H1 (cell line): ENCODE measurements at regions not wholly inside any gene's neighbourhood (a gene's known extent, or its start where the extent isn't known, plus 50 kb on each side); places are given as distances from the start of the nearest gene placed in this dataset.

Experiments used
- ASH2L ChIP-seq: fragments of 200-600, 300-600 bp; sonication (generic); IDR thresholded peaks from one replicate; pipeline ENCODE4 v1.7.1; 2017; ENCODE audit warnings: low read length
- CBX5 ChIP-seq: fragments of 300-800, 300-1000 bp; sonication (generic); IDR thresholded peaks from 2 replicates; pipeline ENCODE4 v1.7.1; 2016; ENCODE audit warnings: antibody characterized with exemption, low read length, low read depth
- CBX8 ChIP-seq: fragments of 300-800, 300-1000 bp; sonication (generic); IDR thresholded peaks from 2 replicates; pipeline ENCODE4 v1.7.1; 2016; ENCODE audit warnings: low read depth, low read length, borderline replicate concordance
- CHD2 ChIP-seq: IDR thresholded peaks from 2 replicates; pipeline ENCODE4 v1.6.1; 2012; ENCODE audit warnings: low read length, improper control_type of control experiment
- E2F6 ChIP-seq: IDR thresholded peaks from 2 replicates; pipeline ENCODE4 v1.6.1; 2012; ENCODE audit warnings: inconsistent platforms
- EZH2 ChIP-seq: fragments of 200-600 bp; sonication (generic); IDR thresholded peaks from 2 replicates; pipeline ENCODE4 v1.7.1; 2012; ENCODE audit warnings: low read depth, mild to moderate bottlenecking, moderate library complexity, low read length, inconsistent platforms; ENCODE audit not compliant: severe bottlenecking
- GTF2F1 ChIP-seq: IDR thresholded peaks from 2 replicates; pipeline ENCODE4 v1.6.1; 2012; ENCODE audit warnings: low read depth, low read length, improper control_type of control experiment, borderline replicate concordance
- KDM5A ChIP-seq: fragments of 200-600 bp; IDR thresholded peaks from 2 replicates; pipeline ENCODE4 v1.7.1; 2012; ENCODE audit warnings: mild to moderate bottlenecking, low read length, inconsistent platforms, mixed read lengths
- POU5F1 ChIP-seq: IDR thresholded peaks from 2 replicates; pipeline ENCODE4 v1.6.1; 2011; ENCODE audit warnings: low read depth, mild to moderate bottlenecking, low read length, moderate library complexity
- SP1 ChIP-seq: IDR thresholded peaks from 2 replicates; pipeline ENCODE4 v1.6.1; 2011; ENCODE audit warnings: low read depth, low read length
- USF2 ChIP-seq: IDR thresholded peaks from 2 replicates; pipeline ENCODE4 v1.6.1; 2011; ENCODE audit warnings: low read length, improper control_type of control experiment
- YY1 ChIP-seq: IDR thresholded peaks from 2 replicates; pipeline ENCODE4 v1.6.1; 2011; ENCODE audit warnings: low read depth, mild to moderate bottlenecking, low read length

GRCh38 chr20:24768713-24769601, 180.1 kb upstream of the CST7 start (continued):
- TF ChIP-seq CBX8 (no peak), USF2 (no peak), ASH2L (no peak), KDM5A (no peak), CHD2 (no peak), SP1 (no peak), GTF2F1 (no peak), E2F6 (no peak), CBX5 (no peak), EZH2 (no peak), POU5F1 (no peak), YY1 (no peak)
